ENCODE measurements at regions not wholly inside any gene's neighbourhood (a gene's known extent, or its start where the extent isn't known, plus 50 kb on each side); places are given as distances from the start of the nearest gene placed in this dataset.

DNA sequence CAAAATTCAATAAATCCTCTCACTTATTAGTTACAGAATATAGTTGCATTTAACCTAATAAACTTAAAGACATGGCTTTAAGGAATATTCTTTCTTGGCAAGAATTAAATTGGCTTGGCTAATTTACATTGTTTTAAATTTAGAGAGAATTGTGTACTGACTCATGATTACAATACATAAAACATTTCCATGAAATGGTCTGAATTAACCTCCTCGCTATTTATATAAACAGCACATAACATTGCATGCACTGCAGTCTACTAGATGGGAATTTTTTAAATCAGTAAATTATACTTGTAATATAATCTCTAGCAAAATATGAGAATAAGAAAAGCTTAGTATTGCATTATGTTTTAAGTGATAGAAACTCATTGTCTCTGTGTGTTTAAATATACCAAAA, 268.9 kb downstream of the SHOX2 start (continued):
- TF ChIP-seq, protein P1, sequence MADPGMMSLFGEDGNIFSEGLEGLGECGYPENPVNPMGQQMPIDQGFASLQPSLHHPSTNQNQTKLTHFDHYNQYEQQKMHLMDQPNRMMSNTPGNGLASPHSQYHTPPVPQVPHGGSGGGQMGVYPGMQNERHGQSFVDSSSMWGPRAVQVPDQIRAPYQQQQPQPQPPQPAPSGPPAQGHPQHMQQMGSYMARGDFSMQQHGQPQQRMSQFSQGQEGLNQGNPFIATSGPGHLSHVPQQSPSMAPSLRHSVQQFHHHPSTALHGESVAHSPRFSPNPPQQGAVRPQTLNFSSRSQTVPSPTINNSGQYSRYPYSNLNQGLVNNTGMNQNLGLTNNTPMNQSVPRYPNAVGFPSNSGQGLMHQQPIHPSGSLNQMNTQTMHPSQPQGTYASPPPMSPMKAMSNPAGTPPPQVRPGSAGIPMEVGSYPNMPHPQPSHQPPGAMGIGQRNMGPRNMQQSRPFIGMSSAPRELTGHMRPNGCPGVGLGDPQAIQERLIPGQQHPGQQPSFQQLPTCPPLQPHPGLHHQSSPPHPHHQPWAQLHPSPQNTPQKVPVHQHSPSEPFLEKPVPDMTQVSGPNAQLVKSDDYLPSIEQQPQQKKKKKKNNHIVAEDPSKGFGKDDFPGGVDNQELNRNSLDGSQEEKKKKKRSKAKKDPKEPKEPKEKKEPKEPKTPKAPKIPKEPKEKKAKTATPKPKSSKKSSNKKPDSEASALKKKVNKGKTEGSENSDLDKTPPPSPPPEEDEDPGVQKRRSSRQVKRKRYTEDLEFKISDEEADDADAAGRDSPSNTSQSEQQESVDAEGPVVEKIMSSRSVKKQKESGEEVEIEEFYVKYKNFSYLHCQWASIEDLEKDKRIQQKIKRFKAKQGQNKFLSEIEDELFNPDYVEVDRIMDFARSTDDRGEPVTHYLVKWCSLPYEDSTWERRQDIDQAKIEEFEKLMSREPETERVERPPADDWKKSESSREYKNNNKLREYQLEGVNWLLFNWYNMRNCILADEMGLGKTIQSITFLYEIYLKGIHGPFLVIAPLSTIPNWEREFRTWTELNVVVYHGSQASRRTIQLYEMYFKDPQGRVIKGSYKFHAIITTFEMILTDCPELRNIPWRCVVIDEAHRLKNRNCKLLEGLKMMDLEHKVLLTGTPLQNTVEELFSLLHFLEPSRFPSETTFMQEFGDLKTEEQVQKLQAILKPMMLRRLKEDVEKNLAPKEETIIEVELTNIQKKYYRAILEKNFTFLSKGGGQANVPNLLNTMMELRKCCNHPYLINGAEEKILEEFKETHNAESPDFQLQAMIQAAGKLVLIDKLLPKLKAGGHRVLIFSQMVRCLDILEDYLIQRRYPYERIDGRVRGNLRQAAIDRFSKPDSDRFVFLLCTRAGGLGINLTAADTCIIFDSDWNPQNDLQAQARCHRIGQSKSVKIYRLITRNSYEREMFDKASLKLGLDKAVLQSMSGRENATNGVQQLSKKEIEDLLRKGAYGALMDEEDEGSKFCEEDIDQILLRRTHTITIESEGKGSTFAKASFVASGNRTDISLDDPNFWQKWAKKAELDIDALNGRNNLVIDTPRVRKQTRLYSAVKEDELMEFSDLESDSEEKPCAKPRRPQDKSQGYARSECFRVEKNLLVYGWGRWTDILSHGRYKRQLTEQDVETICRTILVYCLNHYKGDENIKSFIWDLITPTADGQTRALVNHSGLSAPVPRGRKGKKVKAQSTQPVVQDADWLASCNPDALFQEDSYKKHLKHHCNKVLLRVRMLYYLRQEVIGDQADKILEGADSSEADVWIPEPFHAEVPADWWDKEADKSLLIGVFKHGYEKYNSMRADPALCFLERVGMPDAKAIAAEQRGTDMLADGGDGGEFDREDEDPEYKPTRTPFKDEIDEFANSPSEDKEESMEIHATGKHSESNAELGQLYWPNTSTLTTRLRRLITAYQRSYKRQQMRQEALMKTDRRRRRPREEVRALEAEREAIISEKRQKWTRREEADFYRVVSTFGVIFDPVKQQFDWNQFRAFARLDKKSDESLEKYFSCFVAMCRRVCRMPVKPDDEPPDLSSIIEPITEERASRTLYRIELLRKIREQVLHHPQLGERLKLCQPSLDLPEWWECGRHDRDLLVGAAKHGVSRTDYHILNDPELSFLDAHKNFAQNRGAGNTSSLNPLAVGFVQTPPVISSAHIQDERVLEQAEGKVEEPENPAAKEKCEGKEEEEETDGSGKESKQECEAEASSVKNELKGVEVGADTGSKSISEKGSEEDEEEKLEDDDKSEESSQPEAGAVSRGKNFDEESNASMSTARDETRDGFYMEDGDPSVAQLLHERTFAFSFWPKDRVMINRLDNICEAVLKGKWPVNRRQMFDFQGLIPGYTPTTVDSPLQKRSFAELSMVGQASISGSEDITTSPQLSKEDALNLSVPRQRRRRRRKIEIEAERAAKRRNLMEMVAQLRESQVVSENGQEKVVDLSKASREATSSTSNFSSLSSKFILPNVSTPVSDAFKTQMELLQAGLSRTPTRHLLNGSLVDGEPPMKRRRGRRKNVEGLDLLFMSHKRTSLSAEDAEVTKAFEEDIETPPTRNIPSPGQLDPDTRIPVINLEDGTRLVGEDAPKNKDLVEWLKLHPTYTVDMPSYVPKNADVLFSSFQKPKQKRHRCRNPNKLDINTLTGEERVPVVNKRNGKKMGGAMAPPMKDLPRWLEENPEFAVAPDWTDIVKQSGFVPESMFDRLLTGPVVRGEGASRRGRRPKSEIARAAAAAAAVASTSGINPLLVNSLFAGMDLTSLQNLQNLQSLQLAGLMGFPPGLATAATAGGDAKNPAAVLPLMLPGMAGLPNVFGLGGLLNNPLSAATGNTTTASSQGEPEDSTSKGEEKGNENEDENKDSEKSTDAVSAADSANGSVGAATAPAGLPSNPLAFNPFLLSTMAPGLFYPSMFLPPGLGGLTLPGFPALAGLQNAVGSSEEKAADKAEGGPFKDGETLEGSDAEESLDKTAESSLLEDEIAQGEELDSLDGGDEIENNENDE (IDR thresholded peaks at IDR 0.05; ENCODE audit: insufficient replicate concordance, low read length) = no peak
- TF ChIP-seq FOSL1 (IDR thresholded peaks at IDR 0.05; ENCODE audit: insufficient read depth, low read depth, low read length) (no peak), KDM4A (IDR thresholded peaks at IDR 0.05; ENCODE audit: low read depth, low read length, severe bottlenecking) (no peak), HDAC2 (IDR thresholded peaks at IDR 0.05; ENCODE audit: borderline replicate concordance in 1 of 2, low read depth in 2 of 2, low read length in 2 of 2) (no peak), GTF2F1 (IDR thresholded peaks at IDR 0.05; ENCODE audit: borderline replicate concordance, low read depth, low read length) (no peak), CTBP2 (IDR thresholded peaks at IDR 0.05; ENCODE audit: borderline replicate concordance, insufficient read depth, insufficient read length, low read length) (no peak), RAD21 (IDR thresholded peaks at IDR 0.05 in 1 of 2, conservative IDR thresholded peaks at IDR 0.05 in 1 of 2; ENCODE audit: low read depth in 2 of 2, low read length in 2 of 2) (no peak), BACH1 (IDR thresholded peaks at IDR 0.05; ENCODE audit: low read length) (no peak)
